NB4 (cell line): ENCODE measurements at regions not wholly inside any gene's neighbourhood (a gene's known extent, or its start where the extent isn't known, plus 50 kb on each side); places are given as distances from the start of the nearest gene placed in this dataset.

Experiments used
- POLR2A ChIP-seq: IDR thresholded peaks from 2 replicates; pipeline ENCODE4 v1.6.1; 2011; ENCODE audit warnings: mild to moderate bottlenecking; ENCODE audit not compliant: insufficient read length; ENCODE audit errors: extremely low read depth
- TF ChIP-seq, protein P1 (sequence below): IDR thresholded peaks from one replicate; pipeline ENCODE4 v1.5.1; 2012; ENCODE audit warnings: low read depth, low read length
- TF ChIP-seq, protein P2 (sequence below): IDR thresholded peaks from 2 replicates; pipeline ENCODE4 v1.6.1; 2011; ENCODE audit warnings: low read depth, low read length

DNA sequence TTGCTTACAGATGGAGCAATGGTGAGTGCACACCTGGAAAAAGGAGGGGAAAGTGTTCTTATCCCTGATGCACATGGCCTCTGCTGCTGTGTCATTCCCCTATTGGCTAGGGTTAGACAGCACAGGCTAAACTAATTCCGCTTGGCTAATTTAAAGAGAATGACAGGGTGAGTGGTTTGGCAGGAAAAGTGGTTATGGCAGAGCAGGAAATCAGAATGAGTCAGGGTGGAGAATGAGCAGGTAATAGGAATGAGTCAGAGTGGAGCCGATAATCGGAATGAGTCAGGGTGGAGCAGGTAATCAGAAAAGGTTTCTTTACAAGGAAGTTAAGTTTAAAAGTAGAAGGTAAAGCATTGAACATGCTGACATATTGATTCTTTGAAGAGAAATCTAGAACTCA, 355.5 kb upstream of the HTR1E start:
- TF ChIP-seq, protein P1, sequence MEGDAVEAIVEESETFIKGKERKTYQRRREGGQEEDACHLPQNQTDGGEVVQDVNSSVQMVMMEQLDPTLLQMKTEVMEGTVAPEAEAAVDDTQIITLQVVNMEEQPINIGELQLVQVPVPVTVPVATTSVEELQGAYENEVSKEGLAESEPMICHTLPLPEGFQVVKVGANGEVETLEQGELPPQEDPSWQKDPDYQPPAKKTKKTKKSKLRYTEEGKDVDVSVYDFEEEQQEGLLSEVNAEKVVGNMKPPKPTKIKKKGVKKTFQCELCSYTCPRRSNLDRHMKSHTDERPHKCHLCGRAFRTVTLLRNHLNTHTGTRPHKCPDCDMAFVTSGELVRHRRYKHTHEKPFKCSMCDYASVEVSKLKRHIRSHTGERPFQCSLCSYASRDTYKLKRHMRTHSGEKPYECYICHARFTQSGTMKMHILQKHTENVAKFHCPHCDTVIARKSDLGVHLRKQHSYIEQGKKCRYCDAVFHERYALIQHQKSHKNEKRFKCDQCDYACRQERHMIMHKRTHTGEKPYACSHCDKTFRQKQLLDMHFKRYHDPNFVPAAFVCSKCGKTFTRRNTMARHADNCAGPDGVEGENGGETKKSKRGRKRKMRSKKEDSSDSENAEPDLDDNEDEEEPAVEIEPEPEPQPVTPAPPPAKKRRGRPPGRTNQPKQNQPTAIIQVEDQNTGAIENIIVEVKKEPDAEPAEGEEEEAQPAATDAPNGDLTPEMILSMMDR, result no peak
- TF ChIP-seq POLR2A, result no peak
- TF ChIP-seq, protein P2, sequence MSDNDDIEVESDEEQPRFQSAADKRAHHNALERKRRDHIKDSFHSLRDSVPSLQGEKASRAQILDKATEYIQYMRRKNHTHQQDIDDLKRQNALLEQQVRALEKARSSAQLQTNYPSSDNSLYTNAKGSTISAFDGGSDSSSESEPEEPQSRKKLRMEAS, result no peak
